SK-N-MC (cell line): ENCODE measurements at regions not wholly inside any gene's neighbourhood (a gene's known extent, or its start where the extent isn't known, plus 50 kb on each side); places are given as distances from the start of the nearest gene placed in this dataset.

Source experiments
- EZH2 ChIP-seq: fragments of 200-600 bp; sonication (generic); IDR thresholded peaks from one replicate; pipeline ENCODE4 v1.6.1; 2017; ENCODE audit warnings: antibody characterized with exemption
- POLR2AphosphoS5 ChIP-seq: IDR thresholded peaks from 2 replicates; pipeline ENCODE4 v1.6.1; 2012; ENCODE audit warnings: mild to moderate bottlenecking, low read depth, low read length, borderline replicate concordance

- TF ChIP-seq EZH2 (no peak), POLR2AphosphoS5 (no peak)
Measured at GRCh38 chr1:98497497-98497896, 164.0 kb upstream of the SNX7 start.
